ENCODE measurements at regions not wholly inside any gene's neighbourhood (a gene's known extent, or its start where the extent isn't known, plus 50 kb on each side); places are given as distances from the start of the nearest gene placed in this dataset.
A peak's percentile ranks its signal among the peaks of the same experiment; 100 is the strongest.

- no peak for ATAC-seq (ENCODE audit: insufficient read depth, low read depth)
- Histone ChIP-seq H3K9me3 (ENCODE audit: insufficient read depth, low read length, severe bottlenecking) (no peaks in the 10 kb centered on the region), H2AFZ (ENCODE audit: low read depth, low read length) (no peak overlapping the region), H3K4me3 (ENCODE audit: low read depth in 1 of 2, low read length in 2 of 2) (no peak overlapping the region), H3K9ac (ENCODE audit: low read depth, low read length) (no peak overlapping the region), H3K27ac (ENCODE audit: low read length) (no peak overlapping the region), H3K36me3 (ENCODE audit: insufficient read depth, low read length) (no peaks in the 10 kb centered on the region), H3K4me2 (ENCODE audit: insufficient read depth, low read length) (no peak overlapping the region), H3K79me2 (ENCODE audit: insufficient read depth, low read length) (no peaks in the 10 kb centered on the region), H4K20me1 (ENCODE audit: insufficient read depth, low read length) (no peaks in the 10 kb centered on the region), H3K27me3 (ENCODE audit: insufficient read depth, low read length, poor library complexity) (no peaks in the 10 kb centered on the region), H3K4me1 (ENCODE audit: insufficient read depth, low read length) (peaks cover 26% of the 10 kb centered on the region)
- no peak for DNase-seq
- TF ChIP-seq EZH2 (IDR thresholded peaks at IDR 0.05; ENCODE audit: borderline replicate concordance, low read depth, low read length, severe bottlenecking), result no peak
- no peak for TF ChIP-seq CTCF (IDR thresholded peaks at IDR 0.05; ENCODE audit: borderline replicate concordance, extremely low read depth, low read length, poor library complexity, severe bottlenecking)
These were observed 461.9 kb upstream of the KLF6 start for GRCh38 chr10:4246881-4247358.

GRCh38 chr10:4243651-4244050 is 458.6 kb upstream of the KLF6 start:
- no peak overlapping the region for H3K4me3 ChIP-seq (ENCODE audit: low read depth in 1 of 2, low read length in 2 of 2)
- H3K9ac ChIP-seq (ENCODE audit: low read depth, low read length), result no peak overlapping the region
- no peak for ATAC-seq (ENCODE audit: insufficient read depth, low read depth)
- H3K79me2 ChIP-seq (ENCODE audit: insufficient read depth, low read length), result no peaks in the 10 kb centered on the region
- H2AFZ ChIP-seq (ENCODE audit: low read depth, low read length), result no peak overlapping the region
- H3K27me3 ChIP-seq (ENCODE audit: insufficient read depth, low read length, poor library complexity), result no peaks in the 10 kb centered on the region
- H3K4me1 ChIP-seq (ENCODE audit: insufficient read depth, low read length), result peaks cover 39% of the 10 kb centered on the region
- no peaks in the 10 kb centered on the region for H4K20me1 ChIP-seq (ENCODE audit: insufficient read depth, low read length)
- H3K4me2 ChIP-seq (ENCODE audit: insufficient read depth, low read length), result 0 out of 2 replicates have a peak overlapping the region, but pooled peaks have one; percentile 65
- no peak for DNase-seq
- H3K36me3 ChIP-seq (ENCODE audit: insufficient read depth, low read length), result no peaks in the 10 kb centered on the region
- no peak overlapping the region for H3K27ac ChIP-seq (ENCODE audit: low read length)
- H3K9me3 ChIP-seq (ENCODE audit: insufficient read depth, low read length, severe bottlenecking), result no peaks in the 10 kb centered on the region
- TF ChIP-seq EZH2 (IDR thresholded peaks at IDR 0.05; ENCODE audit: borderline replicate concordance, low read depth, low read length, severe bottlenecking) (no peak), CTCF (IDR thresholded peaks at IDR 0.05; ENCODE audit: borderline replicate concordance, extremely low read depth, low read length, poor library complexity, severe bottlenecking) (no peak)

- H4K20me1 ChIP-seq (ENCODE audit: insufficient read depth, low read length), result no peaks in the 10 kb centered on the region
- H3K27ac ChIP-seq (ENCODE audit: low read length), result peak overlapping the region; percentile 79
- no peak for ATAC-seq (ENCODE audit: insufficient read depth, low read depth)
- H3K9ac ChIP-seq (ENCODE audit: low read depth, low read length), result peak overlapping the region; percentile 50
- peak overlapping the region; percentile 53; the same call in 1 of the 2 replicates for H2AFZ ChIP-seq (ENCODE audit: low read depth, low read length)
- no peaks in the 10 kb centered on the region for H3K9me3 ChIP-seq (ENCODE audit: insufficient read depth, low read length, severe bottlenecking)
- H3K4me3 ChIP-seq (ENCODE audit: low read depth in 1 of 2, low read length in 2 of 2), result no peak overlapping the region
- no peaks in the 10 kb centered on the region for H3K36me3 ChIP-seq (ENCODE audit: insufficient read depth, low read length)
- H3K79me2 ChIP-seq (ENCODE audit: insufficient read depth, low read length), result no peaks in the 10 kb centered on the region
- H3K4me2 ChIP-seq (ENCODE audit: insufficient read depth, low read length), result peak overlapping the region; percentile 65
- no peak for TF ChIP-seq EZH2 (IDR thresholded peaks at IDR 0.05; ENCODE audit: borderline replicate concordance, low read depth, low read length, severe bottlenecking)
- TF ChIP-seq CTCF (IDR thresholded peaks at IDR 0.05; ENCODE audit: borderline replicate concordance, extremely low read depth, low read length, poor library complexity, severe bottlenecking), result no peak
- no peak for DNase-seq
- peaks cover 39% of the 10 kb centered on the region for H3K4me1 ChIP-seq (ENCODE audit: insufficient read depth, low read length)
- no peaks in the 10 kb centered on the region for H3K27me3 ChIP-seq (ENCODE audit: insufficient read depth, low read length, poor library complexity)
These were observed 458.2 kb upstream of the KLF6 start for GRCh38 chr10:4243169-4243568.

Measured in DND-41 (cell line).